ENCODE measurements at regions not wholly inside any gene's neighbourhood (a gene's known extent, or its start where the extent isn't known, plus 50 kb on each side); places are given as distances from the start of the nearest gene placed in this dataset.

DNA sequence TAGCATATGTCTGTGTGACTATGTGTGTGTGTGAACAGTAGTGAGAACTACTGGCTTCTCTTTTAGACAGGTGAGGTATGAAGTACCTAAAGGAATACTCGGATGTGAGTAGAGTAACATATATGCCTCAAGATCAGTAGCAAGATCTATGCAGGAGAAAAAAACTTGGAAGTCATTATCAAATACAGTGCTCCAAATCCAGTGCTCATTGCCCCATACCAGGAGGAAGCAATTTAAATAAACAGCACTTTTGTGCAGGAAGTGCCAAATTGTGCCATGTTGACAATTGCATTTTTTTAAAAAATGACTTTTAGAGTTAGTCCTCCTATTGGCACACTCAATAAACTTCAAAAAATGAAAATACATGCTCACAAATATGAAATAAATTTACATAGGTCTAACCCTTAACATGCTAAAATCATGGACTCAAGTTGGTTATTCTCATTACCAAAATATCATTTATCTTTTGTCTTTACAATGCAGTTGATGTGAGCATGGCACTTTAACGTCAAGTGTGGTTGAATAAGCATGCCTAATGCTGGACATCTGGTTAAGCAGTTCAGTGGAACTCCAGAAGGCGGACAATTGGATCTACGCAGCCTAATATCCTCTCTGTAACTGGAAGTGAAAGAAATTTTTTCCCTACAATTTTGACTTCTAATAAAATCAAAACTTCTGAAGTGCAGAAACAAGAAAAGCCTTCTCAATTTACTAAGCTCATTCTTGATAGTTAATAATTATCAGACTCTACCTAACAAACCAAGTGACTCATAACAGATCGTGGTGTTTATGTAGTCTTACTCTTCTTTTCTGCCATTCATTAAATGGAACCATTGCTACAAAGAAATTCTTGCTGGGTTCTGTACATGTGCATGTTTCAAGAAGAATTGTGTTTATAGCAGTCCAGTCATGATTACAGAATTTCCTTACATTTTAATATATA lies 195.2 kb downstream of the MDFIC start:
- BruUV-seq (replicated peaks), result no TSS peak
- Histone ChIP-seq H3K4me2 (ENCODE audit: insufficient read depth, low read length) (no peak overlapping the region), H3K27ac (ENCODE audit: insufficient read depth, low read depth, low read length) (no peak overlapping the region), H3K79me2 (ENCODE audit: control insufficient read depth, insufficient read depth, low read length) (no peaks in the 10 kb centered on the region), H3K9me3 (replicated peaks; ENCODE audit: control insufficient read depth, insufficient read depth, low read length) (no peaks in the 10 kb centered on the region), H3K9ac (replicated peaks; ENCODE audit: extremely low read depth, insufficient read depth, low read length) (no peak overlapping the region), H3K9me1 (replicated peaks; ENCODE audit: control insufficient read depth, extremely low read depth, insufficient read depth, low read length) (no peaks in the 10 kb centered on the region), H3K4me3 (replicated peaks in 1 of 3; ENCODE audit: insufficient read depth in 1 of 3, low read depth in 1 of 3, low read length in 3 of 3) (no peak overlapping the region), H3K27me3 (ENCODE audit: control insufficient read depth in 2 of 2, insufficient read depth in 2 of 2, low read length in 2 of 2) (no peaks in the 10 kb centered on the region), H2AFZ (ENCODE audit: low read depth, low read length) (no peak overlapping the region), H4K20me1 (replicated peaks; ENCODE audit: control insufficient read depth, extremely low read depth, insufficient read depth, low read length) (no peaks in the 10 kb centered on the region), H3K4me1 (ENCODE audit: control insufficient read depth, extremely low read depth, insufficient read depth, low read length) (peaks cover 8% of the 10 kb centered on the region), H3K36me3 (ENCODE audit: control insufficient read depth in 2 of 2, extremely low read depth in 1 of 2, insufficient read depth in 2 of 2, low read length in 2 of 2) (no peaks in the 10 kb centered on the region)
- FAIRE-seq, result no peak
- no peak for DNase-seq (ENCODE audit: low read depth, low spot score)
- intact Hi-C loops (cut with micrococcal nuclease) (no loop called here), dilution Hi-C loops (cut with MboI; ENCODE audit: extremely low pct_ligation_motif_present, low sequenced_read_pairs) (no loop called here)
- TF ChIP-seq MYC (IDR thresholded peaks at IDR 0.05; ENCODE audit: low read depth, low read length), result no peak
- no peak for TF ChIP-seq FOS (IDR thresholded peaks at IDR 0.05; ENCODE audit: borderline replicate concordance, insufficient read depth, low read length)
- TF ChIP-seq JUN (IDR thresholded peaks at IDR 0.05; ENCODE audit: borderline replicate concordance, insufficient read depth, insufficient read length, low read depth), result no peak
- no peak for TF ChIP-seq POLR2AphosphoS5 (IDR thresholded peaks at IDR 0.05; ENCODE audit: insufficient read depth, low read depth, low read length)
- TF ChIP-seq CTCF (IDR thresholded peaks at IDR 0.05; ENCODE audit: extremely low read depth in 1 of 2, insufficient read depth in 1 of 2, low read depth in 1 of 2, low read length in 2 of 2), result no peak
- TF ChIP-seq, protein P1, sequence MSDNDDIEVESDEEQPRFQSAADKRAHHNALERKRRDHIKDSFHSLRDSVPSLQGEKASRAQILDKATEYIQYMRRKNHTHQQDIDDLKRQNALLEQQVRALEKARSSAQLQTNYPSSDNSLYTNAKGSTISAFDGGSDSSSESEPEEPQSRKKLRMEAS (IDR thresholded peaks at IDR 0.05; ENCODE audit: insufficient read depth, insufficient read length), result no peak
- no peak for TF ChIP-seq POLR2A (IDR thresholded peaks at IDR 0.05; ENCODE audit: low read depth, low read length)
- TF ChIP-seq EZH2 (IDR thresholded peaks at IDR 0.05; ENCODE audit: borderline replicate concordance, low read depth, low read length, severe bottlenecking), result no peak
- TF ChIP-seq GATA2 (IDR thresholded peaks at IDR 0.05; ENCODE audit: insufficient read depth, insufficient read length, low read depth, low read length), result no peak
- CTCF ChIA-PET, result no interaction called here
- POLR2A ChIA-PET, result no interaction called here

Measured in endothelial cell of umbilical vein (primary cell).